ENCODE measurements at regions not wholly inside any gene's neighbourhood (a gene's known extent, or its start where the extent isn't known, plus 50 kb on each side); places are given as distances from the start of the nearest gene placed in this dataset.

GRCh38 chr2:9083287-9083686, 79.8 kb upstream of the MBOAT2 start:
- Mint-ChIP-seq H3K27me3 (ENCODE audit: unreplicated experiment) (no peaks in the 10 kb centered on the region), H3K4me3 (ENCODE audit: unreplicated experiment) (no peak overlapping the region), H3K36me3 (ENCODE audit: low read depth, unreplicated experiment) (peaks cover 9% of the 10 kb centered on the region), H3K27ac (ENCODE audit: unreplicated experiment) (peak overlapping the region; percentile 31), H3K4me1 (ENCODE audit: unreplicated experiment) (peaks cover 2% of the 10 kb centered on the region), H3K9me3 (ENCODE audit: unreplicated experiment) (no peaks in the 10 kb centered on the region)
- DNase-seq (ENCODE audit: low spot score) = no peak
- TF ChIP-seq, protein P1, sequence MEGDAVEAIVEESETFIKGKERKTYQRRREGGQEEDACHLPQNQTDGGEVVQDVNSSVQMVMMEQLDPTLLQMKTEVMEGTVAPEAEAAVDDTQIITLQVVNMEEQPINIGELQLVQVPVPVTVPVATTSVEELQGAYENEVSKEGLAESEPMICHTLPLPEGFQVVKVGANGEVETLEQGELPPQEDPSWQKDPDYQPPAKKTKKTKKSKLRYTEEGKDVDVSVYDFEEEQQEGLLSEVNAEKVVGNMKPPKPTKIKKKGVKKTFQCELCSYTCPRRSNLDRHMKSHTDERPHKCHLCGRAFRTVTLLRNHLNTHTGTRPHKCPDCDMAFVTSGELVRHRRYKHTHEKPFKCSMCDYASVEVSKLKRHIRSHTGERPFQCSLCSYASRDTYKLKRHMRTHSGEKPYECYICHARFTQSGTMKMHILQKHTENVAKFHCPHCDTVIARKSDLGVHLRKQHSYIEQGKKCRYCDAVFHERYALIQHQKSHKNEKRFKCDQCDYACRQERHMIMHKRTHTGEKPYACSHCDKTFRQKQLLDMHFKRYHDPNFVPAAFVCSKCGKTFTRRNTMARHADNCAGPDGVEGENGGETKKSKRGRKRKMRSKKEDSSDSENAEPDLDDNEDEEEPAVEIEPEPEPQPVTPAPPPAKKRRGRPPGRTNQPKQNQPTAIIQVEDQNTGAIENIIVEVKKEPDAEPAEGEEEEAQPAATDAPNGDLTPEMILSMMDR (IDR thresholded peaks at IDR 0.05; ENCODE audit: unreplicated experiment) = no peak

DNA sequence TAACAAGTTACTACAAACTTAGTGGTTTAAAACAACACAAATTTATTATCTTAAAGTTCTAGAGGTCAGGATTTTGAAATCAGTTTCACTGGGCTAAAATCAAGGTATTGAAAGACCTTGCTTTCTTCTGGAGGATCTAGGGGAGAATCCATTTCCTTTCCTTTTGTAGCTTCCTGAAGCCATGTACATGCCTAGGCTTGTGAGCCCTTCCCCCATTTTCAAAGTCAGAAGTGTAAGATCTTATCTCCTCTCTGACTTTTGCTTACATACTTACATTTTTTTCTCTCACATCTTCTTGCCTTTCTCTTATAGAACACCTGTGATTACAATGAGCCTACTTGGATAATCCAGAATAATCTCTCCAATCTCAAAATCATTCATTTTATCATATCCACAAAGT, 78.7 kb upstream of the MBOAT2 start:
- peaks cover 2% of the 10 kb centered on the region for H3K4me1 Mint-ChIP-seq (ENCODE audit: unreplicated experiment)
- TF ChIP-seq, protein P1 (IDR thresholded peaks at IDR 0.05; ENCODE audit: unreplicated experiment) = no peak
- no peaks in the 10 kb centered on the region for H3K27me3 Mint-ChIP-seq (ENCODE audit: unreplicated experiment)
- DNase-seq (ENCODE audit: low spot score) = no peak
- no peaks in the 10 kb centered on the region for H3K9me3 Mint-ChIP-seq (ENCODE audit: unreplicated experiment)
- peaks cover 9% of the 10 kb centered on the region for H3K36me3 Mint-ChIP-seq (ENCODE audit: low read depth, unreplicated experiment)
- peak overlapping the region; percentile 13 for H3K4me3 Mint-ChIP-seq (ENCODE audit: unreplicated experiment)
- no peak overlapping the region for H3K27ac Mint-ChIP-seq (ENCODE audit: unreplicated experiment)

DNA sequence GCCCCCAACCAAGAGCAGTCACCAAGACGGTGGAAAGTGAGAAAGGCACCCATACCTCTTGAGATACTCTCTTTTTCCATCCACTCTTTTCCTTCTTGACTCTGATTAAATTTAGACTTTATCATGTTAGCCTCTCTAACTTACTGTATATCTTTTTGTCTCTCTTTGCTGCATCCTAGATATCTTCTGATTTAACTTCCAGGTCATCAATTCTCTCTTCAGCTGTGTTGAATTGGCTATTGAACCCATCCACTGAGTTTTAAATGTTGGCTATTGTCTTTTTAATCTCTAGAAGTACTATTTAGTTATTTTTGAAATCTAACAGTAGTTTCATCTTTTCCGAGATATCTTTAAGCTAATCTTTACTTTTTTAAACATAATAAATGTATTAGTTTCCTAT, 78.3 kb upstream of the MBOAT2 start:
- Mint-ChIP-seq H3K4me1 (ENCODE audit: unreplicated experiment) (peaks cover 2% of the 10 kb centered on the region), H3K27ac (ENCODE audit: unreplicated experiment) (no peak overlapping the region), H3K36me3 (ENCODE audit: low read depth, unreplicated experiment) (peaks cover 9% of the 10 kb centered on the region), H3K4me3 (ENCODE audit: unreplicated experiment) (no peak overlapping the region), H3K9me3 (ENCODE audit: unreplicated experiment) (no peaks in the 10 kb centered on the region), H3K27me3 (ENCODE audit: unreplicated experiment) (no peaks in the 10 kb centered on the region)
- no peak for DNase-seq (ENCODE audit: low spot score)
- TF ChIP-seq, protein P1 (IDR thresholded peaks at IDR 0.05; ENCODE audit: unreplicated experiment) = no peak

- TF ChIP-seq, protein P1 (IDR thresholded peaks at IDR 0.05; ENCODE audit: unreplicated experiment) = no peak
- no peak for DNase-seq (ENCODE audit: low spot score)
- Mint-ChIP-seq H3K4me3 (ENCODE audit: unreplicated experiment) (no peak overlapping the region), H3K27ac (ENCODE audit: unreplicated experiment) (no peak overlapping the region), H3K4me1 (ENCODE audit: unreplicated experiment) (no peaks in the 10 kb centered on the region), H3K9me3 (ENCODE audit: unreplicated experiment) (no peaks in the 10 kb centered on the region), H3K36me3 (ENCODE audit: low read depth, unreplicated experiment) (peaks cover 9% of the 10 kb centered on the region), H3K27me3 (ENCODE audit: unreplicated experiment) (no peaks in the 10 kb centered on the region)
Measured at GRCh38 chr2:9078405-9078804, 74.9 kb upstream of the MBOAT2 start.

DNA sequence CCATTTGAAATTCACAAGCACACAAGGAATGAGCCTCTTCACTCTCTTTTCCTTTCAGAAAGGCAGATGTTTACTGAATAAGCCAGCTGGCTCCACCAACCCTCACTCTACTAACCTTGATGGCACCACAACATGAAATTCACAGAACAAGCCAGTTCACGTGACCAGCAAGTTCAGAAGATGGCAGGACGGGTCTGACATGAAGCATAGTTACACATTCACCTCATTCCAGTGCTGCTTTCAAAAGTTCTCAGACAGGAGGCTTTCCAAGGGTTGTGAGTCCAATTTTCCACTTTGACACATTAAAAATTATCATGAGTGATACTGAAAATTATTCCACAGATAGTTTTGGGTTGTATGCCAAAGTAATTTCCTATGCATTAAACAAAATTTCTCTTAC, 74.2 kb upstream of the MBOAT2 start:
- no peaks in the 10 kb centered on the region for H3K27me3 Mint-ChIP-seq (ENCODE audit: unreplicated experiment)
- no peaks in the 10 kb centered on the region for H3K4me1 Mint-ChIP-seq (ENCODE audit: unreplicated experiment)
- DNase-seq (ENCODE audit: low spot score) = no peak
- TF ChIP-seq, protein P1 (IDR thresholded peaks at IDR 0.05; ENCODE audit: unreplicated experiment) = no peak
- H3K27ac Mint-ChIP-seq (ENCODE audit: unreplicated experiment) = no peak overlapping the region
- peaks cover 4% of the 10 kb centered on the region for H3K36me3 Mint-ChIP-seq (ENCODE audit: low read depth, unreplicated experiment)
- H3K4me3 Mint-ChIP-seq (ENCODE audit: unreplicated experiment) = no peak overlapping the region
- no peaks in the 10 kb centered on the region for H3K9me3 Mint-ChIP-seq (ENCODE audit: unreplicated experiment)
